Mesenchymal stem cell (in vitro differentiated cells and primary cell): ENCODE measurements at regions not wholly inside any gene's neighbourhood (a gene's known extent, or its start where the extent isn't known, plus 50 kb on each side); places are given as distances from the start of the nearest gene placed in this dataset.

Experiments used
- DNase-seq: peaks from one replicate; pipeline ENCODE4 v3.0.0-alpha.2; 2013
- H2AFZ ChIP-seq: one replicate; pipeline ENCODE4 v1.6.1; 2013; ENCODE audit warnings: low read depth, mild to moderate bottlenecking, control low read depth, inconsistent platforms, low read length, moderate library complexity
- H2AK5ac ChIP-seq: 2 replicates; pipeline ENCODE4 v1.6.1; 2013; ENCODE audit warnings: low read length, moderate library complexity, mild to moderate bottlenecking, inconsistent platforms; ENCODE audit not compliant: severe bottlenecking
- H2BK120ac ChIP-seq: one replicate; pipeline ENCODE4 v1.6.1; 2013; ENCODE audit warnings: low read depth, mild to moderate bottlenecking, inconsistent platforms, low read length, moderate library complexity
- H2BK12ac ChIP-seq, 2 experiments: one replicate each; pipeline ENCODE4 v1.6.1; 2013; ENCODE audit warnings: inconsistent platforms in 2 of 2, low read length in 2 of 2, mild to moderate bottlenecking in 2 of 2, moderate library complexity in 2 of 2, control low read depth in 1 of 2
- H2BK15ac ChIP-seq: one replicate; pipeline ENCODE4 v1.6.1; 2013; ENCODE audit warnings: mild to moderate bottlenecking, low read depth, inconsistent platforms; ENCODE audit not compliant: poor library complexity, severe bottlenecking
- H2BK5ac ChIP-seq: 2 replicates; pipeline ENCODE4 v1.6.1; 2013; ENCODE audit warnings: low read depth, mild to moderate bottlenecking, low read length, control low read depth, inconsistent platforms; ENCODE audit not compliant: poor library complexity, severe bottlenecking
- H3K14ac ChIP-seq, 2 experiments: one replicate each; pipeline ENCODE4 v1.6.1; 2013; ENCODE audit warnings: inconsistent platforms in 2 of 2, low read length in 2 of 2, control low read depth in 1 of 2, mild to moderate bottlenecking in 1 of 2, moderate library complexity in 1 of 2
- H3K18ac ChIP-seq, 2 experiments: one replicate each; pipeline ENCODE4 v1.6.1; 2013; ENCODE audit warnings: inconsistent platforms in 2 of 2, low read length in 2 of 2, control low read depth in 1 of 2, low read depth in 1 of 2, mild to moderate bottlenecking in 1 of 2
- H3K23ac ChIP-seq, 2 experiments: one replicate each; pipeline ENCODE4 v1.6.1; 2013; ENCODE audit warnings: inconsistent platforms in 2 of 2, low read length in 2 of 2, mild to moderate bottlenecking in 2 of 2, moderate library complexity in 2 of 2, control low read depth in 1 of 2
- H3K27ac ChIP-seq: 2 replicates; pipeline ENCODE4 v1.5.1; 2013; ENCODE audit warnings: mild to moderate bottlenecking, moderate library complexity, low read length, control low read depth, inconsistent platforms; ENCODE audit not compliant: poor library complexity, severe bottlenecking
- H3K27me3 ChIP-seq, 2 experiments: 2 replicates each; pipeline versions ENCODE4 v1.6.1 to v1.7.0; 2013; ENCODE audit warnings: low read length in 2 of 2, mild to moderate bottlenecking in 2 of 2, moderate library complexity in 2 of 2, control low read depth in 1 of 2, inconsistent platforms in 1 of 2; ENCODE audit not compliant: control insufficient read depth in 1 of 2, insufficient read depth in 1 of 2
- H3K36me3 ChIP-seq, 2 experiments: 2 replicates each; pipeline versions ENCODE4 v1.6.1 to v1.7.0; 2013; ENCODE audit warnings: low read length in 2 of 2, control low read depth in 1 of 2, inconsistent platforms in 1 of 2, low read depth in 1 of 2, mild to moderate bottlenecking in 1 of 2; ENCODE audit not compliant: insufficient read depth in 2 of 2, control insufficient read depth in 1 of 2
- H3K4ac ChIP-seq, 2 experiments: one replicate each; pipeline ENCODE4 v1.6.1; 2013; ENCODE audit warnings: inconsistent platforms in 2 of 2, low read length in 2 of 2, mild to moderate bottlenecking in 2 of 2, moderate library complexity in 2 of 2, control low read depth in 1 of 2, low read depth in 1 of 2
- H3K4me1 ChIP-seq: 2 replicates; pipeline ENCODE4 v1.6.1; 2013; ENCODE audit warnings: low read depth, low read length, control low read depth; ENCODE audit not compliant: control insufficient read depth, insufficient read depth
- H3K4me2 ChIP-seq: 2 replicates; pipeline ENCODE4 v1.6.1; 2013; ENCODE audit warnings: low read length, mild to moderate bottlenecking, inconsistent platforms; ENCODE audit not compliant: poor library complexity, severe bottlenecking
- H3K4me3 ChIP-seq, 2 experiments: 2 replicates each; pipeline versions ENCODE4 v1.5.1 to v1.7.0; 2013; ENCODE audit warnings: low read length in 2 of 2, mild to moderate bottlenecking in 2 of 2, control low read depth in 1 of 2, low read depth in 1 of 2; ENCODE audit not compliant: insufficient read depth in 1 of 2
- H3K79me1 ChIP-seq: replicated peaks from 2 replicates; pipeline ENCODE4 v1.6.1; 2013; ENCODE audit warnings: mild to moderate bottlenecking, control low read depth, low read length, inconsistent platforms; ENCODE audit not compliant: poor library complexity, severe bottlenecking
- H3K9ac ChIP-seq: 2 replicates; pipeline ENCODE4 v1.7.0; 2013; ENCODE audit warnings: mild to moderate bottlenecking, low read length, moderate library complexity
- H3K9me3 ChIP-seq: 2 replicates; pipeline ENCODE4 v1.7.0; 2013; ENCODE audit warnings: mild to moderate bottlenecking, low read length; ENCODE audit not compliant: control insufficient read depth
- H4K8ac ChIP-seq: one replicate; pipeline ENCODE4 v1.6.1; 2013; ENCODE audit warnings: inconsistent platforms, mild to moderate bottlenecking, low read length, moderate library complexity
- H4K91ac ChIP-seq: one replicate; pipeline ENCODE4 v1.6.1; 2013; ENCODE audit warnings: mild to moderate bottlenecking, low read length, inconsistent platforms
- WGBS: methylation state at CpG from one replicate; pipeline ENCODE4 v1.1.7; 2013; ENCODE audit warnings: mixed read lengths; 5-methylcytosine and 5-hydroxymethylcytosine counted together

DNA sequence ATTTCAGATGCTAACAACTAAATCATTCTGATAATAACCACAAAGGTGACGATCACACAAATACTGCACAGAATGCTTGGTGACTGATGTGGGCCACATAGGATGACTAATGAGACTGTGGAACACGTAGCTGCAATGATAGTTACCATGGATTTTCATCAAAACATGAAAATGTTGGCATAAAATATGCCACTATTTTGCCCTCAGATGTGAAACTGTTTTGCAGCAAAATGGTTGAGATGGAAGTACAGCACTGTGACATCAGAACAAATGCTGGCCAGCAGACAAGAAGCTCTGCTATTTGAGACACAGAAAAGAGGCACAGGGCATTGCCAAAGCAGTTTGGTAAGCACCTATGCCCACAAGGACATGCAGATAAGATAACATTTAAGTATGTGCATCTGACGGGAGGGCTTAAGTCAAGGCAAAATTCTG lies 83.8 kb downstream of the NIBAN1 start:
- peaks cover 0 to 52% of the 10 kb centered on the region in 2 experiments for H3K36me3 ChIP-seq
- H3K4ac ChIP-seq = no peak overlapping the region
- H3K27me3 ChIP-seq = no peaks in the 10 kb centered on the region
- peak overlapping the region in 1 of 2 experiments; percentile 43 for H3K18ac ChIP-seq
- no peaks in the 10 kb centered on the region for H3K79me1 ChIP-seq
- no peak overlapping the region for H2BK5ac ChIP-seq
- H3K9ac ChIP-seq = peak overlapping the region; percentile 75
- H3K4me1 ChIP-seq = peaks cover 5% of the 10 kb centered on the region
- no peak overlapping the region for H3K23ac ChIP-seq
- no peak overlapping the region for H2BK15ac ChIP-seq
- no peak overlapping the region for H2AK5ac ChIP-seq
- no peak overlapping the region for H2BK12ac ChIP-seq
- H2BK120ac ChIP-seq = no peak overlapping the region
- no peaks in the 10 kb centered on the region for H3K9me3 ChIP-seq
- H3K14ac ChIP-seq = no peak overlapping the region
- no peak overlapping the region for H3K4me2 ChIP-seq
- H3K27ac ChIP-seq = no peak overlapping the region
- peak overlapping the region in 1 of 2 experiments; percentile 32 for H3K4me3 ChIP-seq
- H4K91ac ChIP-seq = no peak overlapping the region
- no peak overlapping the region for H2AFZ ChIP-seq
- DNase-seq = peak; percentile 24
- no peak overlapping the region for H4K8ac ChIP-seq
- 78% methylated on average over 3 of the region's 3 CpGs for WGBS

GRCh38 chr1:184889902-184890301 lies 84.4 kb downstream of the NIBAN1 start:
- no peaks in the 10 kb centered on the region for H3K79me1 ChIP-seq
- peaks cover 0 to 48% of the 10 kb centered on the region in 2 experiments for H3K36me3 ChIP-seq
- no peak overlapping the region for H4K91ac ChIP-seq
- H2AK5ac ChIP-seq = no peak overlapping the region
- DNase-seq = peak; percentile 48
- H3K4ac ChIP-seq = no peak overlapping the region
- H2AFZ ChIP-seq = no peak overlapping the region
- H2BK15ac ChIP-seq = no peak overlapping the region
- peak overlapping the region; percentile 49 for H2BK120ac ChIP-seq
- no peak overlapping the region for H3K18ac ChIP-seq
- peak overlapping the region; percentile 75 for H3K9ac ChIP-seq
- no peak overlapping the region for H3K23ac ChIP-seq
- WGBS = 48% methylated on average over 1 of the region's 3 CpGs
- no peaks in the 10 kb centered on the region for H3K9me3 ChIP-seq
- H3K14ac ChIP-seq = no peak overlapping the region
- H3K27ac ChIP-seq = no peak overlapping the region
- no peak overlapping the region for H4K8ac ChIP-seq
- H3K27me3 ChIP-seq = no peaks in the 10 kb centered on the region
- H3K4me2 ChIP-seq = no peak overlapping the region
- H2BK5ac ChIP-seq = no peak overlapping the region
- peaks cover 7% of the 10 kb centered on the region for H3K4me1 ChIP-seq
- peak overlapping the region in 1 of 2 experiments; percentile 43 for H3K4me3 ChIP-seq
- no peak overlapping the region for H2BK12ac ChIP-seq

GRCh38 chr1:184889166-184889565 lies 85.1 kb downstream of the NIBAN1 start:
- Histone ChIP-seq H3K14ac (no peak overlapping the region), H4K8ac (no peak overlapping the region), H3K36me3 (peaks cover 0 to 47% of the 10 kb centered on the region in 2 experiments), H3K4me3 (peak overlapping the region in 1 of 2 experiments; percentile 43), H2BK5ac (no peak overlapping the region), H3K18ac (no peak overlapping the region), H4K91ac (no peak overlapping the region), H3K27me3 (no peaks in the 10 kb centered on the region), H3K27ac (no peak overlapping the region), H2AK5ac (no peak overlapping the region), H3K23ac (no peak overlapping the region), H2BK120ac (no peak overlapping the region), H3K9me3 (no peaks in the 10 kb centered on the region), H3K4ac (no peak overlapping the region), H3K79me1 (no peaks in the 10 kb centered on the region), H2AFZ (no peak overlapping the region), H2BK12ac (no peak overlapping the region), H3K4me1 (peaks cover 7% of the 10 kb centered on the region), H3K4me2 (no peak overlapping the region), H3K9ac (peak overlapping the region; percentile 75), H2BK15ac (no peak overlapping the region)
- no peak for DNase-seq
- WGBS = 78% methylated on average over 1 of the region's 1 CpG

DNA sequence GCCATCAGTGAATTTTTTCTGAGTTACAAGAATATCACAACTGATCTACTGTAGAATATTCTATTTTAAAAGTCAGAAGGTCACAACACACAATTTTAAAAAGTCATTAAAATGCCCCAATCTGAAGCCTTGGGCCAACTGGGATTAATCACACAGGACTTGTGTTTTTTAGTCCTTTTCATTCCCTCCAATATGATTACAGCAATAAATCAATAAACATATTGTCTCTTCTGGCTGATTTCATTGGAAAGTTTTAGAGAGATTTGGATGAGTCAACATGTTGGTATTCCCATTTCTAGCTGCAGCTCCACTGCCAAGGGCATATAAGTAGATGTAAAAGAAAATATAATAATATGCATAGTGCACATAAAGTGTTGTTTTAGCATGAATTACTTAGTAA lies 85.8 kb downstream of the NIBAN1 start:
- Histone ChIP-seq H4K91ac (no peak overlapping the region), H2BK120ac (no peak overlapping the region), H3K18ac (no peak overlapping the region), H3K4me2 (no peak overlapping the region), H4K8ac (no peak overlapping the region), H2AFZ (no peak overlapping the region), H3K79me1 (no peaks in the 10 kb centered on the region), H3K27ac (no peak overlapping the region), H3K23ac (no peak overlapping the region), H3K4me1 (peaks cover 7% of the 10 kb centered on the region), H3K4ac (no peak overlapping the region), H3K9me3 (no peaks in the 10 kb centered on the region), H3K14ac (no peak overlapping the region), H3K27me3 (no peaks in the 10 kb centered on the region), H2AK5ac (no peak overlapping the region), H2BK12ac (no peak overlapping the region), H3K9ac (no peak overlapping the region), H3K4me3 (peak overlapping the region in 1 of 2 experiments; percentile 43), H2BK15ac (no peak overlapping the region), H2BK5ac (no peak overlapping the region), H3K36me3 (peaks cover 0 to 46% of the 10 kb centered on the region in 2 experiments)
- peak; percentile 69 for DNase-seq
